ENCODE measurements at regions not wholly inside any gene's neighbourhood (a gene's known extent, or its start where the extent isn't known, plus 50 kb on each side); places are given as distances from the start of the nearest gene placed in this dataset.

- TF ChIP-seq ZNF512 (CRISPR knock-in tag; IDR thresholded peaks at IDR 0.05; ENCODE audit: borderline replicate concordance) (no peak), CBFB (CRISPR knock-in tag; IDR thresholded peaks at IDR 0.05; ENCODE audit: low read depth) (no peak), ZNF396 (CRISPR knock-in tag; IDR thresholded peaks at IDR 0.05; ENCODE audit: borderline replicate concordance) (no peak), ATF3 (CRISPR knock-in tag; conservative IDR thresholded peaks at IDR 0.05) (no peak), MLX (CRISPR knock-in tag; IDR thresholded peaks at IDR 0.05) (no peak), FOXP1 (CRISPR knock-in tag; IDR thresholded peaks at IDR 0.05; ENCODE audit: borderline replicate concordance) (no peak)
- TF ChIP-seq, protein P1, sequence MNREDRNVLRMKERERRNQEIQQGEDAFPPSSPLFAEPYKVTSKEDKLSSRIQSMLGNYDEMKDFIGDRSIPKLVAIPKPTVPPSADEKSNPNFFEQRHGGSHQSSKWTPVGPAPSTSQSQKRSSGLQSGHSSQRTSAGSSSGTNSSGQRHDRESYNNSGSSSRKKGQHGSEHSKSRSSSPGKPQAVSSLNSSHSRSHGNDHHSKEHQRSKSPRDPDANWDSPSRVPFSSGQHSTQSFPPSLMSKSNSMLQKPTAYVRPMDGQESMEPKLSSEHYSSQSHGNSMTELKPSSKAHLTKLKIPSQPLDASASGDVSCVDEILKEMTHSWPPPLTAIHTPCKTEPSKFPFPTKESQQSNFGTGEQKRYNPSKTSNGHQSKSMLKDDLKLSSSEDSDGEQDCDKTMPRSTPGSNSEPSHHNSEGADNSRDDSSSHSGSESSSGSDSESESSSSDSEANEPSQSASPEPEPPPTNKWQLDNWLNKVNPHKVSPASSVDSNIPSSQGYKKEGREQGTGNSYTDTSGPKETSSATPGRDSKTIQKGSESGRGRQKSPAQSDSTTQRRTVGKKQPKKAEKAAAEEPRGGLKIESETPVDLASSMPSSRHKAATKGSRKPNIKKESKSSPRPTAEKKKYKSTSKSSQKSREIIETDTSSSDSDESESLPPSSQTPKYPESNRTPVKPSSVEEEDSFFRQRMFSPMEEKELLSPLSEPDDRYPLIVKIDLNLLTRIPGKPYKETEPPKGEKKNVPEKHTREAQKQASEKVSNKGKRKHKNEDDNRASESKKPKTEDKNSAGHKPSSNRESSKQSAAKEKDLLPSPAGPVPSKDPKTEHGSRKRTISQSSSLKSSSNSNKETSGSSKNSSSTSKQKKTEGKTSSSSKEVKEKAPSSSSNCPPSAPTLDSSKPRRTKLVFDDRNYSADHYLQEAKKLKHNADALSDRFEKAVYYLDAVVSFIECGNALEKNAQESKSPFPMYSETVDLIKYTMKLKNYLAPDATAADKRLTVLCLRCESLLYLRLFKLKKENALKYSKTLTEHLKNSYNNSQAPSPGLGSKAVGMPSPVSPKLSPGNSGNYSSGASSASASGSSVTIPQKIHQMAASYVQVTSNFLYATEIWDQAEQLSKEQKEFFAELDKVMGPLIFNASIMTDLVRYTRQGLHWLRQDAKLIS (CRISPR knock-in tag; IDR thresholded peaks at IDR 0.05; ENCODE audit: borderline replicate concordance): no peak
- H3K36me3 Mint-ChIP-seq: no peaks in the 10 kb centered on the region
- peaks cover 6% of the 10 kb centered on the region; the same call in 1 of the 2 replicates for H3K9me3 Mint-ChIP-seq
- ChIA-PET CTCF (interaction anchor here (1.0 kb wide), 1 partner anchor 1181 kb away, joined by 3 read pairs; no protein-coding TSS in a partner anchor), POLR2A (no interaction called here)
- H3K27ac Mint-ChIP-seq: no peak overlapping the region
- no peak for DNase-seq (ENCODE audit: low spot score)
- no peak for ATAC-seq
- peaks cover 10% of the 10 kb centered on the region for H3K4me1 Mint-ChIP-seq
- no peaks in the 10 kb centered on the region for H3K27me3 Mint-ChIP-seq (ENCODE audit: low read depth)
- no peak overlapping the region for H3K4me3 Mint-ChIP-seq
Measured at GRCh38 chr18:51721996-51722395, 524.5 kb upstream of the MEX3C start.

GRCh38 chr18:51724790-51725721, 527.6 kb upstream of the MEX3C start:
- TF ChIP-seq NR1H2 (CRISPR knock-in tag; IDR thresholded peaks at IDR 0.05) (no peak), NFE2L1 (CRISPR knock-in tag; IDR thresholded peaks at IDR 0.05) (0 out of 2 replicates have a peak, but pooled peaks have one; percentile 43)
- CTCF ChIA-PET: no interaction called here
- ATAC-seq: peak; percentile 72
- no peak for DNase-seq (ENCODE audit: low spot score)
- no peaks in the 10 kb centered on the region for H3K27me3 Mint-ChIP-seq (ENCODE audit: low read depth)
- H3K9me3 Mint-ChIP-seq: peaks cover 6% of the 10 kb centered on the region; the same call in 1 of the 2 replicates
- H3K27ac Mint-ChIP-seq: peak overlapping the region; percentile 92
- H3K4me3 Mint-ChIP-seq: no peak overlapping the region
- POLR2A ChIA-PET: no interaction called here
- H3K4me1 Mint-ChIP-seq: peaks cover 14% of the 10 kb centered on the region
- H3K36me3 Mint-ChIP-seq: no peaks in the 10 kb centered on the region

DNA sequence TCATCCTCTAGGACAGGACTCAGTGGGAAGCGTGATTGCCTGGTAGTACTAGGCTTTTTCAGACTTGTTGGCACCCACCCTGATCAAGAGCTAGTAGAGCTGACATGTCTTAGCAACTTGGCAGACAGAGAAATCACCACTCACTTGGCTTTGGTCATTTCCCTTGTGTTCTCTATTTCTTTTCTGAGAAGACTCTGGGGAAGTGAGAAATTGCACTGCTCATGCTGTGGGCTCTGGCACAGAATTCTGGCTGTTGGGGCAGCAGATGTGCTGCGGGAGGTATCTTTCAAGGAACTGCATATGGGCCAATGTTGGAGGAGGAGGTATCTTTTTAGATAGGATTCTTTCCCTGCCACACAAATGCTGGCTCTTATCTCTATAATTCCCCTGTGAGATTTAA, 529.1 kb upstream of the MEX3C start:
- DNase-seq (ENCODE audit: low spot score): no peak
- Mint-ChIP-seq H3K4me1 (peaks cover 14% of the 10 kb centered on the region), H3K9me3 (peaks cover 6% of the 10 kb centered on the region; the same call in 1 of the 2 replicates), H3K27ac (no peak overlapping the region), H3K36me3 (no peaks in the 10 kb centered on the region), H3K27me3 (ENCODE audit: low read depth) (no peaks in the 10 kb centered on the region), H3K4me3 (no peak overlapping the region)
- ChIA-PET CTCF (no interaction called here), POLR2A (no interaction called here)
- no peak for ATAC-seq
- TF ChIP-seq ZNF317 (CRISPR knock-in tag; IDR thresholded peaks at IDR 0.05; ENCODE audit: borderline replicate concordance, low read depth): no peak
- no peak for TF ChIP-seq ZNF423 (CRISPR knock-in tag; IDR thresholded peaks at IDR 0.05)
- TF ChIP-seq, protein P2, sequence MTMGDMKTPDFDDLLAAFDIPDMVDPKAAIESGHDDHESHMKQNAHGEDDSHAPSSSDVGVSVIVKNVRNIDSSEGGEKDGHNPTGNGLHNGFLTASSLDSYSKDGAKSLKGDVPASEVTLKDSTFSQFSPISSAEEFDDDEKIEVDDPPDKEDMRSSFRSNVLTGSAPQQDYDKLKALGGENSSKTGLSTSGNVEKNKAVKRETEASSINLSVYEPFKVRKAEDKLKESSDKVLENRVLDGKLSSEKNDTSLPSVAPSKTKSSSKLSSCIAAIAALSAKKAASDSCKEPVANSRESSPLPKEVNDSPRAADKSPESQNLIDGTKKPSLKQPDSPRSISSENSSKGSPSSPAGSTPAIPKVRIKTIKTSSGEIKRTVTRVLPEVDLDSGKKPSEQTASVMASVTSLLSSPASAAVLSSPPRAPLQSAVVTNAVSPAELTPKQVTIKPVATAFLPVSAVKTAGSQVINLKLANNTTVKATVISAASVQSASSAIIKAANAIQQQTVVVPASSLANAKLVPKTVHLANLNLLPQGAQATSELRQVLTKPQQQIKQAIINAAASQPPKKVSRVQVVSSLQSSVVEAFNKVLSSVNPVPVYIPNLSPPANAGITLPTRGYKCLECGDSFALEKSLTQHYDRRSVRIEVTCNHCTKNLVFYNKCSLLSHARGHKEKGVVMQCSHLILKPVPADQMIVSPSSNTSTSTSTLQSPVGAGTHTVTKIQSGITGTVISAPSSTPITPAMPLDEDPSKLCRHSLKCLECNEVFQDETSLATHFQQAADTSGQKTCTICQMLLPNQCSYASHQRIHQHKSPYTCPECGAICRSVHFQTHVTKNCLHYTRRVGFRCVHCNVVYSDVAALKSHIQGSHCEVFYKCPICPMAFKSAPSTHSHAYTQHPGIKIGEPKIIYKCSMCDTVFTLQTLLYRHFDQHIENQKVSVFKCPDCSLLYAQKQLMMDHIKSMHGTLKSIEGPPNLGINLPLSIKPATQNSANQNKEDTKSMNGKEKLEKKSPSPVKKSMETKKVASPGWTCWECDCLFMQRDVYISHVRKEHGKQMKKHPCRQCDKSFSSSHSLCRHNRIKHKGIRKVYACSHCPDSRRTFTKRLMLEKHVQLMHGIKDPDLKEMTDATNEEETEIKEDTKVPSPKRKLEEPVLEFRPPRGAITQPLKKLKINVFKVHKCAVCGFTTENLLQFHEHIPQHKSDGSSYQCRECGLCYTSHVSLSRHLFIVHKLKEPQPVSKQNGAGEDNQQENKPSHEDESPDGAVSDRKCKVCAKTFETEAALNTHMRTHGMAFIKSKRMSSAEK (CRISPR knock-in tag; IDR thresholded peaks at IDR 0.05; ENCODE audit: borderline replicate concordance): no peak
- TF ChIP-seq ZBTB21 (CRISPR knock-in tag; IDR thresholded peaks at IDR 0.05; ENCODE audit: borderline replicate concordance): no peak
- no peak for TF ChIP-seq TCF7 (CRISPR knock-in tag; IDR thresholded peaks at IDR 0.05; ENCODE audit: low read depth)
- TF ChIP-seq ETV6 (CRISPR knock-in tag; IDR thresholded peaks at IDR 0.05): no peak
